ENCODE measurements at regions not wholly inside any gene's neighbourhood (a gene's known extent, or its start where the extent isn't known, plus 50 kb on each side); places are given as distances from the start of the nearest gene placed in this dataset.

GRCh38 chr6:134764741-134765140 is 185.2 kb downstream of the ALDH8A1 start:
- no peak for FAIRE-seq

More at GRCh38 chr6:134764741-134765140, 185.2 kb downstream of the ALDH8A1 start:
- WGBS, 2 experiments (ENCODE audit: extremely low coverage in 1 of 2, insufficient coverage in 1 of 2, insufficient read length in 1 of 2, insufficient replicate concordance in 2 of 2, low coverage in 1 of 2, low lambda C conversion rate in 2 of 2, missing lambda C conversion rate in 1 of 2) = 78% methylated on average over 3 of the region's 3 CpGs; no CpG with 5 or more reads in 1 of the 2 experiments
- TF ChIP-seq JUND (IDR thresholded peaks at IDR 0.05; ENCODE audit: low read length) (no peak), KDM1A (IDR thresholded peaks at IDR 0.05; ENCODE audit: borderline replicate concordance, low read length) (no peak), ASH2L (IDR thresholded peaks at IDR 0.05; ENCODE audit: low read length) (no peak), POLR2AphosphoS5 (IDR thresholded peaks at IDR 0.05; ENCODE audit: low read depth, low read length) (no peak), BRCA1 (IDR thresholded peaks at IDR 0.05; ENCODE audit: low read depth, low read length) (no peak), KDM5A (IDR thresholded peaks at IDR 0.05; ENCODE audit: low read length) (no peak), GTF2F1 (IDR thresholded peaks at IDR 0.05; ENCODE audit: borderline replicate concordance, low read depth, low read length) (no peak), SIX5 (IDR thresholded peaks at IDR 0.05; ENCODE audit: low read depth, low read length) (no peak), TAF1 (IDR thresholded peaks at IDR 0.05; ENCODE audit: low read depth, low read length) (no peak), EGR1 (IDR thresholded peaks at IDR 0.05; ENCODE audit: borderline replicate concordance, low read depth, low read length) (no peak), ATF2 (IDR thresholded peaks at IDR 0.05; ENCODE audit: low read length) (no peak)
- H3K4me2 ChIP-seq (ENCODE audit: insufficient read depth in 1 of 2, low read depth in 2 of 2, low read length in 2 of 2) = no peak overlapping the region
- H3K14ac ChIP-seq (ENCODE audit: insufficient read length) = no peak overlapping the region
- no peak overlapping the region for H2BK5ac ChIP-seq (ENCODE audit: low read depth, low read length)
- no peak overlapping the region for H2BK20ac ChIP-seq (ENCODE audit: low read length)
- no peak overlapping the region for H3K27ac ChIP-seq (ENCODE audit: low read depth, low read length)
- no peak overlapping the region for H3K4me3 ChIP-seq (ENCODE audit: extremely low read depth in 1 of 4, insufficient read depth in 2 of 4, low read depth in 3 of 4, low read length in 4 of 4)
- ChIA-PET CTCF (ENCODE audit: partially characterized antibody) (no interaction called here), POLR2A (ENCODE audit: partially characterized antibody) (no interaction called here)
- H3K23me2 ChIP-seq (ENCODE audit: low read depth, low read length) = no peaks in the 10 kb centered on the region
- H3K4ac ChIP-seq (replicated peaks; ENCODE audit: insufficient read length, low read depth, low read length) = no peak overlapping the region
- H3K9me3 ChIP-seq (ENCODE audit: insufficient read depth in 2 of 2, low read depth in 1 of 2, low read length in 1 of 2) = no peaks in the 10 kb centered on the region
- H4K8ac ChIP-seq (ENCODE audit: extremely low read depth, insufficient read depth, low read length) = no peak overlapping the region
- H3K4me1 ChIP-seq (replicated peaks in 1 of 4; ENCODE audit: control insufficient read depth in 3 of 4, insufficient read depth in 4 of 4, low read length in 3 of 4) = 0 out of 7 replicates have a peak, but pooled peaks cover 0 to 3% (median 0%) of the 10 kb centered on the region in 4 experiments
- H2BK120ac ChIP-seq (replicated peaks; ENCODE audit: low read depth, low read length) = no peak overlapping the region
- H3K18ac ChIP-seq (ENCODE audit: extremely low read depth, low read length) = no peak overlapping the region
- no peak overlapping the region for H2AFZ ChIP-seq (ENCODE audit: low read length)
- no peak overlapping the region for H2BK15ac ChIP-seq (ENCODE audit: low read length)
- H3K23ac ChIP-seq (ENCODE audit: insufficient read length) = no peak overlapping the region
- no peak overlapping the region for H4K5ac ChIP-seq (ENCODE audit: insufficient read length, low read depth, low read length)
- no peaks in the 10 kb centered on the region for H3K79me1 ChIP-seq (ENCODE audit: low read depth, low read length)
- H3K79me2 ChIP-seq (ENCODE audit: control insufficient read depth in 1 of 2, insufficient read depth in 2 of 2, low read length in 2 of 2) = no peaks in the 10 kb centered on the region
- no peaks in the 10 kb centered on the region for H4K20me1 ChIP-seq (replicated peaks in 1 of 2; ENCODE audit: control insufficient read depth in 1 of 2, insufficient read depth in 2 of 2, low read length in 2 of 2)
- no peak overlapping the region for H3K56ac ChIP-seq (replicated peaks; ENCODE audit: insufficient read length, low read depth, low read length)
- H3K27me3 ChIP-seq (replicated peaks in 1 of 4; ENCODE audit: control insufficient read depth in 3 of 4, extremely low read depth in 1 of 4, insufficient read depth in 3 of 4, low read length in 3 of 4) = no peaks in the 10 kb centered on the region
- no peak for DNase-seq (ENCODE audit: low read depth in 1 of 2, low spot score in 2 of 2)
- no peak overlapping the region for H3K9ac ChIP-seq (replicated peaks in 1 of 4; ENCODE audit: extremely low read depth in 1 of 4, low read depth in 3 of 4, low read length in 3 of 4)
- H2BK12ac ChIP-seq (ENCODE audit: low read depth, low read length) = no peak overlapping the region
- H4K91ac ChIP-seq (replicated peaks; ENCODE audit: insufficient read length, low read length) = no peak overlapping the region
- no peaks in the 10 kb centered on the region for H3K36me3 ChIP-seq (ENCODE audit: control insufficient read depth in 2 of 4, insufficient read depth in 4 of 4, low read length in 3 of 4)
- no peak overlapping the region for H2AK5ac ChIP-seq (ENCODE audit: low read depth, low read length)
